HT1080 (cell line): ENCODE measurements at regions not wholly inside any gene's neighbourhood (a gene's known extent, or its start where the extent isn't known, plus 50 kb on each side); places are given as distances from the start of the nearest gene placed in this dataset.

ENCODE experiments used
- DNase-seq: peaks from one replicate; pipeline ENCODE4 v3.0.0-alpha.2; 2015; ENCODE audit warnings: low read depth

GRCh38 chr14:98244162-98244948, 1027.6 kb downstream of the BCL11B start:
- no peak for DNase-seq

GRCh38 chr14:98244966-98245569, 1026.9 kb downstream of the BCL11B start:
- no peak for DNase-seq

GRCh38 chr14:98249057-98249456, 1022.9 kb downstream of the BCL11B start:
- no peak for DNase-seq

- DNase-seq: no peak
Observed at GRCh38 chr14:98249476-98249875, 1022.5 kb downstream of the BCL11B start.

- DNase-seq: no peak
Observed at GRCh38 chr14:98252820-98253219, 1019.2 kb downstream of the BCL11B start.

GRCh38 chr14:98259881-98260280, 1012.1 kb downstream of the BCL11B start:
- DNase-seq: peak; percentile 36

- DNase-seq: no peak
Observed at GRCh38 chr14:98262566-98262965, 1009.4 kb downstream of the BCL11B start.

- no peak for DNase-seq
Observed at GRCh38 chr14:98269533-98269932, 1002.5 kb downstream of the BCL11B start.

- DNase-seq: peak; percentile 11
Observed at GRCh38 chr14:98270201-98270600, 1001.8 kb downstream of the BCL11B start.

GRCh38 chr14:98274596-98274995, 997.4 kb downstream of the BCL11B start:
- DNase-seq: no peak

GRCh38 chr14:98278800-98279199, 993.2 kb downstream of the BCL11B start:
- no peak for DNase-seq

GRCh38 chr14:98280436-98280835, 991.6 kb downstream of the BCL11B start:
- DNase-seq: no peak

GRCh38 chr14:98288825-98289224, 983.2 kb downstream of the BCL11B start:
- DNase-seq: no peak

GRCh38 chr14:98290596-98290995, 981.4 kb downstream of the BCL11B start:
- DNase-seq: peak; percentile 77

- DNase-seq: no peak
Observed at GRCh38 chr14:98292191-98292590, 979.8 kb downstream of the BCL11B start.

- DNase-seq: peak; percentile 19
Observed at GRCh38 chr14:98293576-98293975, 978.4 kb downstream of the BCL11B start.

- no peak for DNase-seq
Observed at GRCh38 chr14:98296895-98297294, 975.1 kb downstream of the BCL11B start.

- peak; percentile 9 for DNase-seq
Observed at GRCh38 chr14:98297567-98297966, 974.4 kb downstream of the BCL11B start.

- DNase-seq: no peak
Observed at GRCh38 chr14:98298481-98299244, 973.3 kb downstream of the BCL11B start.

- no peak for DNase-seq
Observed at GRCh38 chr14:98301681-98302080, 970.3 kb downstream of the BCL11B start.

GRCh38 chr14:98304574-98304973, 967.4 kb downstream of the BCL11B start:
- no peak for DNase-seq

GRCh38 chr14:98309591-98309990, 962.4 kb downstream of the BCL11B start:
- no peak for DNase-seq
